GM13976 (cell line): ENCODE measurements at regions not wholly inside any gene's neighbourhood (a gene's known extent, or its start where the extent isn't known, plus 50 kb on each side); places are given as distances from the start of the nearest gene placed in this dataset.

Experiments used
- DNase-seq: peaks from one replicate; pipeline ENCODE4 v3.0.0; 2012; ENCODE audit warnings: low spot score
- CTCF ChIP-seq: IDR thresholded peaks from 2 replicates; pipeline ENCODE4 v1.5.1; 2012; ENCODE audit warnings: borderline replicate concordance, mild to moderate bottlenecking; ENCODE audit not compliant: insufficient read depth; ENCODE audit errors: extremely low read depth, missing control alignments, control extremely low read depth
- in situ Hi-C: fragments of 300-500 bp; cut with MboI; formaldehyde crosslinking; loops from one replicate; pipeline ENCODE4 v1.12.0; 2022; ENCODE audit warnings: low sequenced_read_pairs, mixed read lengths, inconsistent platforms; ENCODE audit not compliant: unreplicated experiment

- in situ Hi-C loops, result no loop called here
- no peak for DNase-seq
- TF ChIP-seq CTCF, result no peak
These were observed 149.5 kb upstream of the PHF14 start for GRCh38 chr7:10824154-10824553.

- DNase-seq, result no peak
- no peak for TF ChIP-seq CTCF
- in situ Hi-C loops, result no loop called here
These were observed 135.4 kb upstream of the PHF14 start for GRCh38 chr7:10838228-10838627.

- DNase-seq, result no peak
- in situ Hi-C loops, result no loop called here
- no peak for TF ChIP-seq CTCF
These were observed 128.4 kb upstream of the PHF14 start for GRCh38 chr7:10845225-10845624.

GRCh38 chr7:10855583-10855982, 118.1 kb upstream of the PHF14 start:
- TF ChIP-seq CTCF, result no peak
- in situ Hi-C loops, result no loop called here
- no peak for DNase-seq

GRCh38 chr7:10860516-10860915, 113.2 kb upstream of the PHF14 start:
- in situ Hi-C loops, result no loop called here

DNA sequence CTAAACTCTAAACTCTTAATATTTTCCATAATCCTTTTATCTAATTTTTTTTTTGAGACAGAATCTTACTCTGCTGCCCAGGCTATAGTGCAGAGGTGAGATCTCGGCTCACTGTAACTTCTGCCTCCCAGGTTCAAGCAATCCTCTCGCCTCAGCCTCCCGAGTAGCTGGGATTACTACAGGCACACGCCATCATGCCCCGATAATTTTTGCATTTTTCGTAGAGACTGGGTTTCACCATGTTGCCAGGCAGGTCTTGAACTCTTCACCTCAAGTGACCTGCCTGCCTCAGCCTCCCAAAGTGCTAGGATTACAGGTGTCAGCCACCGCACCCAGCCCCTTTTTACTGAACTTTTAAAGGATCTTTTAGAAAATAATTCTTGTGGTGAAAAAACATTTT, 110.2 kb upstream of the PHF14 start:
- in situ Hi-C loops, result no loop called here
- DNase-seq, result no peak
- no peak for TF ChIP-seq CTCF

More at GRCh38 chr7:10860516-10860915, 113.2 kb upstream of the PHF14 start:
- no peak for TF ChIP-seq CTCF
- no peak for DNase-seq

GRCh38 chr7:10874666-10875065, 99.0 kb upstream of the PHF14 start:
- in situ Hi-C loops, result no loop called here
- TF ChIP-seq CTCF, result no peak
- no peak for DNase-seq
